SK-N-SH treated with all-trans-retinoic acid at 6 μM for 48 hours (cell line): ENCODE measurements at regions not wholly inside any gene's neighbourhood (a gene's known extent, or its start where the extent isn't known, plus 50 kb on each side); places are given as distances from the start of the nearest gene placed in this dataset.

Source experiments
- ATAC-seq: fragments of 200-7000 bp; cut with Tn5 transposase; 3 replicates; pipeline ENCODE4 v1.9.1; 2020; ENCODE audit warnings: mild to moderate bottlenecking, moderate library complexity
- ARNTL ChIP-seq: fragments of 450-650 bp; formaldehyde crosslinking; IDR thresholded peaks from 2 replicates; pipeline ENCODE4 v1.5.0; 2020; ENCODE audit warnings: low read depth, mild to moderate bottlenecking, moderate library complexity, borderline replicate concordance
- BACH2 ChIP-seq: fragments of 250-450 bp; sonication (Bioruptor Pico); IDR thresholded peaks from 2 replicates; pipeline ENCODE4 v1.9.0; 2021; ENCODE audit warnings: mild to moderate bottlenecking, borderline replicate concordance
- CSDC2 ChIP-seq: fragments of 250-450 bp; sonication (Bioruptor Pico); IDR thresholded peaks from 2 replicates; pipeline ENCODE4 v1.5.0; 2020; ENCODE audit warnings: mild to moderate bottlenecking, moderate library complexity
- GLIS3 ChIP-seq: fragments of 250-450 bp; sonication (Bioruptor Pico); IDR thresholded peaks from 2 replicates; pipeline ENCODE4 v1.5.0; 2020; ENCODE audit warnings: mild to moderate bottlenecking, moderate library complexity
- PPARA ChIP-seq: fragments of 250-450 bp; sonication (Bioruptor Pico); IDR thresholded peaks from 2 replicates; pipeline ENCODE4 v1.5.0; 2020; ENCODE audit warnings: mild to moderate bottlenecking, borderline replicate concordance
- RARB ChIP-seq: fragments of 250-450 bp; sonication (Bioruptor Pico); IDR thresholded peaks from 2 replicates; pipeline ENCODE4 v1.8.0; 2021; ENCODE audit warnings: mild to moderate bottlenecking, moderate library complexity
- SNAI2 ChIP-seq: fragments of 250-450 bp; sonication (Bioruptor Pico); IDR thresholded peaks from 2 replicates; pipeline ENCODE4 v1.5.0; 2020; ENCODE audit warnings: mild to moderate bottlenecking, moderate library complexity
- TCF4 ChIP-seq: fragments of 250-450 bp; sonication (Bioruptor Pico); IDR thresholded peaks from 2 replicates; pipeline ENCODE4 v1.8.0; 2021; ENCODE audit warnings: mild to moderate bottlenecking, moderate library complexity, borderline replicate concordance
- TOX ChIP-seq: fragments of 250-450 bp; sonication (Bioruptor Pico); IDR thresholded peaks from 2 replicates; pipeline ENCODE4 v1.8.0; 2021; ENCODE audit warnings: mild to moderate bottlenecking, moderate library complexity, borderline replicate concordance
- ZFP3 ChIP-seq: fragments of 250-450 bp; sonication (Bioruptor Pico); IDR thresholded peaks from 2 replicates; pipeline ENCODE4 v1.5.0; 2020; ENCODE audit warnings: mild to moderate bottlenecking, moderate library complexity
- ZFP30 ChIP-seq: fragments of 450-650 bp; formaldehyde crosslinking; IDR thresholded peaks from 2 replicates; pipeline ENCODE4 v1.5.0; 2022; ENCODE audit warnings: mild to moderate bottlenecking, moderate library complexity
- ZNF565 ChIP-seq: fragments of 450-650 bp; formaldehyde crosslinking; conservative IDR thresholded peaks from 2 replicates; pipeline ENCODE4 v1.5.0; 2020; ENCODE audit warnings: low read depth, mild to moderate bottlenecking, moderate library complexity
- TF ChIP-seq, protein P1 (sequence below): fragments of 250-450 bp; sonication (Bioruptor Pico); IDR thresholded peaks from 2 replicates; pipeline ENCODE4 v1.5.1; 2021; ENCODE audit warnings: mild to moderate bottlenecking, moderate library complexity
- TF ChIP-seq, protein P2 (sequence below): fragments of 250-450 bp; sonication (Bioruptor Pico); IDR thresholded peaks from 2 replicates; pipeline ENCODE4 v1.5.0; 2020; ENCODE audit warnings: mild to moderate bottlenecking, moderate library complexity
- TF ChIP-seq, protein P3 (sequence below): fragments of 250-450 bp; sonication (Bioruptor Pico); IDR thresholded peaks from 2 replicates; pipeline ENCODE4 v1.8.0; 2021; ENCODE audit warnings: low read depth, mild to moderate bottlenecking, moderate library complexity, borderline replicate concordance
- TF ChIP-seq, protein P4 (sequence below): fragments of 250-450 bp; sonication (Bioruptor Pico); IDR thresholded peaks from 2 replicates; pipeline ENCODE4 v1.8.0; 2020; ENCODE audit warnings: mild to moderate bottlenecking, moderate library complexity, borderline replicate concordance

DNA sequence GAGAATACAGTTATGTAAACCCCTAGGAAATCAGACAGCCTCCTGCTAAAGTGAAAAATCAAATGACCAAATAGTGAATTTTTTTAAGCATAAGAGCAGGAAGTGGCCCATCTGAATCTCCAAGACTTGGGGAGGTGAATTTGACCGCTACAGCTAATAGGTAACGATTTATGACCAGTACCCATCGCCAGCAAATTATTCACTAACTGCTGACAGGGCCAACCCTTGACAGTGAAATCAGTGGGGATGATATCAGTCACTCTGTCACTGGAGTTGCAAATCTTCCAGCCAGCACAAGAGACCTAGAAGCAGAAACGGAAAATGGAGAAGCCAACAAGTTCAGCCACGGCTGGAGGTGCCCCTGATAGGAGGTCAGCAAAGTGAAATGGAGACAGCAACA is 164.3 kb upstream of the PIK3C3 start:
- TF ChIP-seq, protein P1, sequence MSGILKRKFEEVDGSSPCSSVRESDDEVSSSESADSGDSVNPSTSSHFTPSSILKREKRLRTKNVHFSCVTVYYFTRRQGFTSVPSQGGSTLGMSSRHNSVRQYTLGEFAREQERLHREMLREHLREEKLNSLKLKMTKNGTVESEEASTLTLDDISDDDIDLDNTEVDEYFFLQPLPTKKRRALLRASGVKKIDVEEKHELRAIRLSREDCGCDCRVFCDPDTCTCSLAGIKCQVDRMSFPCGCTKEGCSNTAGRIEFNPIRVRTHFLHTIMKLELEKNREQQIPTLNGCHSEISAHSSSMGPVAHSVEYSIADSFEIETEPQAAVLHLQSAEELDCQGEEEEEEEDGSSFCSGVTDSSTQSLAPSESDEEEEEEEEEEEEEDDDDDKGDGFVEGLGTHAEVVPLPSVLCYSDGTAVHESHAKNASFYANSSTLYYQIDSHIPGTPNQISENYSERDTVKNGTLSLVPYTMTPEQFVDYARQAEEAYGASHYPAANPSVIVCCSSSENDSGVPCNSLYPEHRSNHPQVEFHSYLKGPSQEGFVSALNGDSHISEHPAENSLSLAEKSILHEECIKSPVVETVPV: no peak
- TF ChIP-seq, all 23 proteins: peak for 0
- ATAC-seq: no peak

DNA sequence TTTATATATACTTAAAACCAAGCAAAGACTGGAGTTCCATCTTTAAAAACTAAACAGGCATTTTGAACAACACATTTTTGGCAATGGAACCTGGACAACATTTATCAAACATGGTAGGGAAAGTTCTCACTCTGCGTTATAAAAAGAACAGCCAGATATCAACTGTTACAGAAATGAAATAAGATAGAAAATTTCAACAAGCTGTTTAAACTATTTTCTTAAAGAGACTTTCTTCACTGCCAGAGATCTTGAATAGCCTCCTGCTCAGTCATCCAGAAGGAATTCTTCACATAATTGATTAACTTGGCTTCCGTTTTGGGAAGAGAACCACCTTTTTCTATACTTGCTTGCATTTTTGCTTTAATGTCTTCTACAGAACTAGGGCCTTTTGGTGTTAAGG is 166.0 kb upstream of the PIK3C3 start:
- no peak for TF ChIP-seq TOX (CRISPR knock-in tag)
- no peak for TF ChIP-seq ZNF565 (CRISPR knock-in tag)
- TF ChIP-seq, protein P2, sequence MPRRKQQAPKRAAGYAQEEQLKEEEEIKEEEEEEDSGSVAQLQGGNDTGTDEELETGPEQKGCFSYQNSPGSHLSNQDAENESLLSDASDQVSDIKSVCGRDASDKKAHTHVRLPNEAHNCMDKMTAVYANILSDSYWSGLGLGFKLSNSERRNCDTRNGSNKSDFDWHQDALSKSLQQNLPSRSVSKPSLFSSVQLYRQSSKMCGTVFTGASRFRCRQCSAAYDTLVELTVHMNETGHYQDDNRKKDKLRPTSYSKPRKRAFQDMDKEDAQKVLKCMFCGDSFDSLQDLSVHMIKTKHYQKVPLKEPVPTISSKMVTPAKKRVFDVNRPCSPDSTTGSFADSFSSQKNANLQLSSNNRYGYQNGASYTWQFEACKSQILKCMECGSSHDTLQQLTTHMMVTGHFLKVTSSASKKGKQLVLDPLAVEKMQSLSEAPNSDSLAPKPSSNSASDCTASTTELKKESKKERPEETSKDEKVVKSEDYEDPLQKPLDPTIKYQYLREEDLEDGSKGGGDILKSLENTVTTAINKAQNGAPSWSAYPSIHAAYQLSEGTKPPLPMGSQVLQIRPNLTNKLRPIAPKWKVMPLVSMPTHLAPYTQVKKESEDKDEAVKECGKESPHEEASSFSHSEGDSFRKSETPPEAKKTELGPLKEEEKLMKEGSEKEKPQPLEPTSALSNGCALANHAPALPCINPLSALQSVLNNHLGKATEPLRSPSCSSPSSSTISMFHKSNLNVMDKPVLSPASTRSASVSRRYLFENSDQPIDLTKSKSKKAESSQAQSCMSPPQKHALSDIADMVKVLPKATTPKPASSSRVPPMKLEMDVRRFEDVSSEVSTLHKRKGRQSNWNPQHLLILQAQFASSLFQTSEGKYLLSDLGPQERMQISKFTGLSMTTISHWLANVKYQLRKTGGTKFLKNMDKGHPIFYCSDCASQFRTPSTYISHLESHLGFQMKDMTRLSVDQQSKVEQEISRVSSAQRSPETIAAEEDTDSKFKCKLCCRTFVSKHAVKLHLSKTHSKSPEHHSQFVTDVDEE (CRISPR knock-in tag): no peak
- TF ChIP-seq, protein P1: no peak
- no peak for TF ChIP-seq RARB
- TF ChIP-seq PPARA (CRISPR knock-in tag): no peak
- TF ChIP-seq ARNTL (CRISPR knock-in tag): no peak
- no peak for TF ChIP-seq ZFP3 (CRISPR knock-in tag)

DNA sequence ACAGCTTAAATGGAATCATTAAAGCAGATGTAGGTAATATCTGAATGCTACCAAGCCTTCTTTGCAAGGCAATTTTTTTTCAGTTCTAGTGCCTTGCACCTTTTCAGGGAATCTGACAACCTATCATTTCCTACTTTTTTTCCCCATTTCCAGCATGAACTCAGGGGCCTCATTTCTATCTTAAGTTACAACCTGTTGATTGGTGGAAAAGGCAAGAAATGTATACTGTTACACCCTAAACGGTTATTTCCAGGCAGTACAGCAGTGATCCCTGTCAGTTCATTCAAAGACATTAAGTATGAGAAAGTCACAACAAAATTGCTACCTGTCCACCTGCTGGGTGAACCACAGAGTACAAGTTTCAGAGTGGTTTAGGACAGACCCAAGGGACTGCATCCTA is 171.2 kb upstream of the PIK3C3 start:
- no peak for ATAC-seq
- TF ChIP-seq BACH2 (CRISPR knock-in tag) (no peak), RARB (no peak), TOX (CRISPR knock-in tag) (no peak)
- TF ChIP-seq, protein P2 (CRISPR knock-in tag): no peak

More for the DNA sequence above, 166.0 kb upstream of the PIK3C3 start:
- no peak for ATAC-seq

DNA sequence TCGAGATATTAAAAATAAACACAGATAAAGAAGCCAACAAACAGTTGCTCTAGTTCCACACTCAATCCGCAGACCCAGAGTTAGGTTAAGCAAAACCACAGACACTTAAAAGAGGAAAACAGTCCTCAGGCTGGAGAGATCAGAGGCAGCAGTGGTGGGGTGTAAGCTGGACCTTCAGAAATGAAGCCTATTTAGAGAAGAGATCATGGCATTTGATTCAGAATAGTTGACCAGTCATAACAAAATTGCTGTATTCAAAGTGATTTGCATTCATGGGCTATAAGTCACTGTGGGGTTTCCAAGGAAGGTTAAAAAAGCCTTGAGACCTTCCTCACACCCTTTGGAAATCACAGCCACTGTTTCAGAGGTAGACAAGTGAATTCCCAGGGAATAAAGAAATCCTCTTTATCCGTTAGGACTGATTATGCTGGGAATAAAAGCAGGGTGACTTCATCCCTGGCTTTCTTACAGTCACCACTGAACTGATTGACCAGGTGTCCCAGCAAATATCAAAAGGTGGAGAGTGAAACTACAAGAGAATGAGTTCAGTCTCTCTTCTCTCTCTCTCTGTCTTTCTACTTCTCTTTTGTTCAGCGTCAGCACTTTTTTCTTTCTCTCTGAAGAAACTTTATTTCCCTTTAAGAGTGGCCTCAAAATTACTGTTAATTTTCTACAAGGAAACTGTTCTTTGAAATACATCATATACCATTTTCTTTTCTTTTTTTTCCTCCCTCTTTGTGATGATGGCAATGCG is 171.8 kb upstream of the PIK3C3 start:
- ATAC-seq: no peak
- no peak for TF ChIP-seq BACH2 (CRISPR knock-in tag)
- no peak for TF ChIP-seq RARB
- TF ChIP-seq CSDC2 (CRISPR knock-in tag): no peak
- TF ChIP-seq, protein P3, sequence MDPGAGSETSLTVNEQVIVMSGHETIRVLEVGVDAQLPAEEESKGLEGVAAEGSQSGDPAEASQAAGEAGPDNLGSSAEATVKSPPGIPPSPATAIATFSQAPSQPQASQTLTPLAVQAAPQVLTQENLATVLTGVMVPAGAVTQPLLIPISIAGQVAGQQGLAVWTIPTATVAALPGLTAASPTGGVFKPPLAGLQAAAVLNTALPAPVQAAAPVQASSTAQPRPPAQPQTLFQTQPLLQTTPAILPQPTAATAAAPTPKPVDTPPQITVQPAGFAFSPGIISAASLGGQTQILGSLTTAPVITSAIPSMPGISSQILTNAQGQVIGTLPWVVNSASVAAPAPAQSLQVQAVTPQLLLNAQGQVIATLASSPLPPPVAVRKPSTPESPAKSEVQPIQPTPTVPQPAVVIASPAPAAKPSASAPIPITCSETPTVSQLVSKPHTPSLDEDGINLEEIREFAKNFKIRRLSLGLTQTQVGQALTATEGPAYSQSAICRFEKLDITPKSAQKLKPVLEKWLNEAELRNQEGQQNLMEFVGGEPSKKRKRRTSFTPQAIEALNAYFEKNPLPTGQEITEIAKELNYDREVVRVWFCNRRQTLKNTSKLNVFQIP (CRISPR knock-in tag): no peak
- TF ChIP-seq, protein P1: no peak
- TF ChIP-seq TCF4 (CRISPR knock-in tag): no peak
- TF ChIP-seq ZFP3 (CRISPR knock-in tag): no peak
- TF ChIP-seq, protein P2 (CRISPR knock-in tag): no peak
- TF ChIP-seq GLIS3 (CRISPR knock-in tag): no peak
- no peak for TF ChIP-seq SNAI2 (CRISPR knock-in tag)
- TF ChIP-seq, protein P4, sequence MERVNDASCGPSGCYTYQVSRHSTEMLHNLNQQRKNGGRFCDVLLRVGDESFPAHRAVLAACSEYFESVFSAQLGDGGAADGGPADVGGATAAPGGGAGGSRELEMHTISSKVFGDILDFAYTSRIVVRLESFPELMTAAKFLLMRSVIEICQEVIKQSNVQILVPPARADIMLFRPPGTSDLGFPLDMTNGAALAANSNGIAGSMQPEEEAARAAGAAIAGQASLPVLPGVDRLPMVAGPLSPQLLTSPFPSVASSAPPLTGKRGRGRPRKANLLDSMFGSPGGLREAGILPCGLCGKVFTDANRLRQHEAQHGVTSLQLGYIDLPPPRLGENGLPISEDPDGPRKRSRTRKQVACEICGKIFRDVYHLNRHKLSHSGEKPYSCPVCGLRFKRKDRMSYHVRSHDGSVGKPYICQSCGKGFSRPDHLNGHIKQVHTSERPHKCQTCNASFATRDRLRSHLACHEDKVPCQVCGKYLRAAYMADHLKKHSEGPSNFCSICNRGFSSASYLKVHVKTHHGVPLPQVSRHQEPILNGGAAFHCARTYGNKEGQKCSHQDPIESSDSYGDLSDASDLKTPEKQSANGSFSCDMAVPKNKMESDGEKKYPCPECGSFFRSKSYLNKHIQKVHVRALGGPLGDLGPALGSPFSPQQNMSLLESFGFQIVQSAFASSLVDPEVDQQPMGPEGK: no peak
- TF ChIP-seq ZNF565 (CRISPR knock-in tag): no peak
- no peak for TF ChIP-seq ZFP30 (CRISPR knock-in tag)
